Retinal pigment epithelial cell (primary cell): ENCODE measurements at regions not wholly inside any gene's neighbourhood (a gene's known extent, or its start where the extent isn't known, plus 50 kb on each side); places are given as distances from the start of the nearest gene placed in this dataset.

Source experiments
- DNase-seq: peaks from one replicate; pipeline ENCODE4 v3.0.0-alpha.2; 2010; ENCODE audit warnings: low read depth
- H3K4me3 ChIP-seq: 2 replicates; pipeline ENCODE4 v1.5.1; 2011; ENCODE audit warnings: mild to moderate bottlenecking, low read length, control low read depth, moderate library complexity
- TF ChIP-seq, protein P1 (sequence below): conservative IDR thresholded peaks from 2 replicates; pipeline ENCODE4 v1.5.1; 2011; ENCODE audit warnings: low read depth, low read length, control low read depth, inconsistent platforms

DNA sequence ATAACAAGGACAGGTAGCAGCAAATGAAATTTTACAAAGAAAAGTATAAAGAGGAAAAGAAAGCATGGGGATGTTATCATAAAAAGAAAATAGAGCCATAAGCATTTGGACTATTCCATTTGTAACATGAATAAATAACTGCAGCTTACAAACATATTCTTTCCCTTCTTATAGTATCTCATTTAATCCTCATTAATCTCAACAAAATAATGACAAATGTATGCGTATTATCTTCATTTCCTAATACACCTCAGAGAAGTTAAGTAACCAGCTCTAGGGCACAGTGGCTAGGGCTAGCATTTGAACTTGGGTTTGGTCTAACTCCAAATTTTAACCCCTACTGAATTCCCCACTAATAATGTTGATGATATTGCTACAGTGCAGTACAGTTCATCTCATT lies 175.5 kb upstream of the POU5F2 start:
- DNase-seq, result no peak
- TF ChIP-seq, protein P1, sequence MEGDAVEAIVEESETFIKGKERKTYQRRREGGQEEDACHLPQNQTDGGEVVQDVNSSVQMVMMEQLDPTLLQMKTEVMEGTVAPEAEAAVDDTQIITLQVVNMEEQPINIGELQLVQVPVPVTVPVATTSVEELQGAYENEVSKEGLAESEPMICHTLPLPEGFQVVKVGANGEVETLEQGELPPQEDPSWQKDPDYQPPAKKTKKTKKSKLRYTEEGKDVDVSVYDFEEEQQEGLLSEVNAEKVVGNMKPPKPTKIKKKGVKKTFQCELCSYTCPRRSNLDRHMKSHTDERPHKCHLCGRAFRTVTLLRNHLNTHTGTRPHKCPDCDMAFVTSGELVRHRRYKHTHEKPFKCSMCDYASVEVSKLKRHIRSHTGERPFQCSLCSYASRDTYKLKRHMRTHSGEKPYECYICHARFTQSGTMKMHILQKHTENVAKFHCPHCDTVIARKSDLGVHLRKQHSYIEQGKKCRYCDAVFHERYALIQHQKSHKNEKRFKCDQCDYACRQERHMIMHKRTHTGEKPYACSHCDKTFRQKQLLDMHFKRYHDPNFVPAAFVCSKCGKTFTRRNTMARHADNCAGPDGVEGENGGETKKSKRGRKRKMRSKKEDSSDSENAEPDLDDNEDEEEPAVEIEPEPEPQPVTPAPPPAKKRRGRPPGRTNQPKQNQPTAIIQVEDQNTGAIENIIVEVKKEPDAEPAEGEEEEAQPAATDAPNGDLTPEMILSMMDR, result no peak
- no peak overlapping the region for H3K4me3 ChIP-seq

DNA sequence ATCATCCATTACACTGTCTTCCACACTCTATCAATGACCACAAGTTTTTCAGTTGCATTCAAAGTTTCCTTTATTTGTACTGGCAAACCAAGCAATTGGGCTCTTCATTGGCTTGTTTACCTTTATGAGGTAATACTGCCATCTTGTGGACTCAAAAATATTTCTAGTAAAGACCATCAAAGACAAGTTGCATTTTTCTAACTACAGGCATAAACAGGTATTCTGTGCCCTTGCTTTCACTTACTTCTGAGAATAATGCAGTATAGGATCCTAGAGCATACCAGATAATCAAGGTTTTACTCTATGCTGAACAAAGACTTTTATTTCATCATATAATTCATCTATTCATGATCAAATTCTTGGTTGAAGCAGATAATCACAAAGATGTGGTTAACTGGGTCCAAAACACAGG lies 173.7 kb upstream of the POU5F2 start:
- DNase-seq, result no peak
- no peak overlapping the region for H3K4me3 ChIP-seq
- TF ChIP-seq, protein P1, result peak; percentile 39

DNA sequence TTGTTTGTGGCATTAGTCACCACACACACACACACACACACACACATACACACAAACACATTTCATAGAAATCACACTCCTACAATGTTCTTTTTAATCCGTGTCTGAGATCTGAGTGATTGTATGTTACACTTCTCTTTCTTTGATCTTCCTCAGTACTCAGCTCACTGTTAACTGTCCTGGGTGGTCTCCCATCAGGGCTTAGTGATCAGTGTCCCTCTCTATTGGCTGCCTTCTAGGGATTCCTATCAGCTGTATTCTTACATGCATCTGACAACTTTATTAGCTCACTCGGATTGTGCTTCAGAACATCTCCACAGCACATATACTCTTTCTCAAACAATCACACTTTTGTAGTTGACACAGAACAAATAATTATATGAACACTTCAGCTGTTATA lies 170.2 kb upstream of the POU5F2 start:
- no peak for DNase-seq
- TF ChIP-seq, protein P1, result no peak
- no peak overlapping the region for H3K4me3 ChIP-seq

DNA sequence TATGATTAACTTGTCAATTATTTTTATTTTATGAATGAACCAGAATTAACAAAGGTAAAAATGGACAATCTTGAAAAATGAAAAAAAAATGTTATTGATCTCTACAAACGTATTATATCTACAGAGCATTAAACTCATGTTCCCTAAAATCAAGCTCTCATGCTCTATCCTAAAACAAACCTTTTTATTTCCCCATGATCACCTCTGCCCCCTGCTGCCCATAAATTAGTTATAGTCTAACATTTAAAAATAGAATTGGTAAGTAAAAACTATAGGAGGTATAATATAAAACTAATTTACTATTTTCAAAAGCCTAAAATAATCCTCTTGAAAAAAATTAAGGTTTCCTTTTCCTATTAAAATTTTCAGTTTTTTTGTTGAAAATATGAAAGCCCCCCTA lies 168.0 kb upstream of the POU5F2 start:
- no peak for DNase-seq
- TF ChIP-seq, protein P1, result peak; percentile 41

DNA sequence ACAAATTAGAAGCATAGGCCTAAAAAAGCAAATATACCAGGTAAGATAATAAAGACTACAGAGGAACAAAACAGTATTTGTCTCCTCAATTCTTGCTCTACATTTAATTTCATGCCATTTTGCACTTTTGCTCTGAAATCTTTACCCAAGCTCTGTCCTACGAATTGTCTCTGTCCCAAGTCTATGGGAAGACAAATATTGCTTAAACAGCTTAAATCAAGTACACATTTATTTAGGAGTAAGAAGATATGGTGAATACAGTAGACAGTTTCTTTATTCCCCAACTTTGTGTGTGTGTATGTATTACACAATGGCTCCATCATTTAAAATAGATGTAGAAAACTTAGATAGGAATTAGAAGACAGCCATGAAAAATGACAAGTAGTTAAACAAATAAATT lies 163.5 kb upstream of the POU5F2 start:
- no peak for DNase-seq
- H3K4me3 ChIP-seq, result no peak overlapping the region
- TF ChIP-seq, protein P1, result no peak

More for the DNA sequence above, 168.0 kb upstream of the POU5F2 start:
- no peak overlapping the region for H3K4me3 ChIP-seq

DNA sequence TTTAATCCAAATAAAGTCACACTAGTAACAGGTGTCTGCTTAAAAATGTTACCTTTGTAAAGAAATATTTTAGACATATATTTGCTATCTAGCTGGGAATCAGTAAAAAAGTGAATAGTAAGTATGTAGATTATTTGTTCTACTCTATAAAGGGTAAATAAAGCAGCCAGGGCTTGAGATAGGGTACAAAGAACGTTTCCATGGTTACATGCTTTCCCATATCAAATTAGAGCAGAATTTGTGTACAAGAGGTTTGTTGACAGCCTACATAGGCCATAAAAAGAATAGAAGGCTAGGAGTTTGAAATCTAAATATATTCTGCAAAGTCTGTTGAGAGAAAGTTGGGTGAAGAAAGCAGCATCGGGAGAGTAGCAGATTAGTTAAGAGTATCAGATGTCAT lies 160.9 kb upstream of the POU5F2 start:
- DNase-seq, result no peak
- no peak overlapping the region for H3K4me3 ChIP-seq
- TF ChIP-seq, protein P1, result no peak

DNA sequence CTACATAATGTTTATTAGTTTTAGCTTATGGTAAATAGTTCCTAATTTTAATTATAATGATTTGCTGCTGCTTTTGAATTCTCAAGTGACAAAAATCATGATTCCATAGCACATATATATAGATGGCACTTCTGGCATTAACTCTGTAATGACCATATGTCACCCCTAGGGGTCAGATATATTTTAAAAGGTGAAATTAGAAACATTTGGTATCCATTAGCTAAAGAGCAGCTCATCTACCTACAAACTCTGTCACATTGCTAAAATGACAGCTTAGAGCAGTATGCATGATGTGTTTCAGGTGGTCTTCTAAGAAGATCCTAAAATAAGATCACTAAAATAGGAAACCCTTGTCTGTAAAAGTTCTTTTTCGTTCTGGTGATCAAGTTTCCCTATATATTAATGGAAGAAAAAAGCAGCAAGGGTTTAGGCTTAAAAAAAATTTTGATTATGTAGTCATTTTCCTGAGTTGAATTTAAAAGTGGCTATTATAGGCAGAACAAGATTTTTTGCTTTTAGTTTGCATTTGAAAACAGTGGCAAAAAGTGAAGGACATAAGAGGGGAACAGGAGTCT lies 157.7 kb upstream of the POU5F2 start:
- no peak overlapping the region for H3K4me3 ChIP-seq
- TF ChIP-seq, protein P1, result peak; percentile 45
- no peak for DNase-seq
